ENCODE measurements at regions not wholly inside any gene's neighbourhood (a gene's known extent, or its start where the extent isn't known, plus 50 kb on each side); places are given as distances from the start of the nearest gene placed in this dataset.

GRCh38 chr3:86173401-86173800, 817.5 kb downstream of the VGLL3 start:
- no peak for DNase-seq

- DNase-seq, result no peak
Observed at GRCh38 chr3:86168512-86168911, 822.4 kb downstream of the VGLL3 start.

DNA sequence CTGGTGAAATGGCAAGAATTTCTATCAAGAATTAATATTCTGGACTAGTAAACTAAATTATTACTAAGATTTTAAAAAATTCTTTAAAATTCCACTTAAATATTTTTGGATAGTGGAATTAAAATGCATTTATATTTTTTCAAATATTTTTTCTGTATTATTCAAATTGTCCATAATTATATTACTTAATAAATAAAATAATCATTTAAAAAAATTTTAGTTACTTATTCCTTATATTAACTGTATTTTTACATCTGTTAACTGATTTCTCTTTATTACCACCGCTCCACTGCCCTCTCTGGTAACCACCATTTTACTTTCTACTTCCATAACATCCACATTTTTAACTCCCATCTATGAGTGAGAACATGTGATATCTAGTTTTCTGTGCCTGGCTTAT, 828.4 kb downstream of the VGLL3 start:
- no peak for DNase-seq

- no peak for DNase-seq
Observed at GRCh38 chr3:86161493-86161892, 829.5 kb downstream of the VGLL3 start.

DNA sequence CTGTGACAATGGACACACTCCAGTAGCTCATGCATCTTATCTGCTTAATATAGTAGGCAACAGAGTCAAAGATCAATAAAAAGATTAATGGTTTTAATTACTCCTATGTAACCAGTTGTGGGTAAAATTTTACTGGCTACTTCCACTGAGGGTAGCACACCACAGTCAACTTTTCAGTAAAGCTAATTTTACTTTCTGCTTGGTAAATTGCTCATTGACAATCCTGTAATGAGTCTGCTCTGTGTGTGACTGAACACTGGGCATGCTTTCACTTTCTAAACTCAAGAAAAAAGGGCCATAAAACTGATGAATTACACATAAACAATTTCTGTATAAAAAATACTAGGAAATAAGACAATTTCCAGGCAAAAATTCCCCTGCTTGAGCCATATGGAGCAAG, 838.3 kb downstream of the VGLL3 start:
- DNase-seq, result no peak

DNA sequence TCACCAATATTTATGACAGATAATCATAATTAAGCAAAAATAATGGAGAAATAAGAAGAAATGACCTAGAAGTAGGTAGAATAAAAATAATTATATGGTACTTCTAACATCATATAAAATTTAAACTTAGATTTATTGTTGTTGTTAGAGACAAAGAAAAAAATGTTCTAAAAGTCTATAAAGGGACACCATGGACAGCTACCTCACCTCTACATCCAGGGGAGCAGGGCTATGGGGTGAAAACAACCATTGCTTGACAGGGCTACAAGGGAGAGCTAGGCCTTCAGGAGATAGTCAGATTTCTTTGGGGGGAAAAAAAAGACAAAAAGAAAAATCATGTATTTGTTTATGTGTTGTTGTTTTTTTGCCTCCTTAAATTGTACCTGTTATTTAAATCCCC, 841.9 kb downstream of the VGLL3 start:
- no peak for DNase-seq

GRCh38 chr3:86147119-86147518, 843.8 kb downstream of the VGLL3 start:
- DNase-seq, result no peak

DNA sequence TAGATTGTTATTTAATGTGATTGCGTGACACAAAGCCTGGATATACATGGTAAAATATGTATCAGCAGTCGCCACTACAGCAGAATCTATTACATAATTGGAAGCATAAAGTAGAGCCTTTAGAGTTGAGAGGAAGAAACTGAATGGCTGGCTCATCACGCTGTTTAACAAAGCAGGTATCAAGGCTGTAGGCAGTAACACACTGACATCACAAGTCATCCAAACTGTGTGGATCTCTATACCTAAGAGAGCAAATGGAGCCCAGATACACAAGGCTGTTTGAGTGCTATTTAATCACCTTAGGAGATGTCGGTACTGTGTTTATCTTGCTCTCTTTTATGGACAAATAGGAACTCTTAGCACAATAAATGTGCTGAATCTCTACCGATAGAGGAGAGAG, 864.4 kb downstream of the VGLL3 start:
- DNase-seq, result no peak
